ENCODE measurements at regions not wholly inside any gene's neighbourhood (a gene's known extent, or its start where the extent isn't known, plus 50 kb on each side); places are given as distances from the start of the nearest gene placed in this dataset.

- TF ChIP-seq, protein P1, sequence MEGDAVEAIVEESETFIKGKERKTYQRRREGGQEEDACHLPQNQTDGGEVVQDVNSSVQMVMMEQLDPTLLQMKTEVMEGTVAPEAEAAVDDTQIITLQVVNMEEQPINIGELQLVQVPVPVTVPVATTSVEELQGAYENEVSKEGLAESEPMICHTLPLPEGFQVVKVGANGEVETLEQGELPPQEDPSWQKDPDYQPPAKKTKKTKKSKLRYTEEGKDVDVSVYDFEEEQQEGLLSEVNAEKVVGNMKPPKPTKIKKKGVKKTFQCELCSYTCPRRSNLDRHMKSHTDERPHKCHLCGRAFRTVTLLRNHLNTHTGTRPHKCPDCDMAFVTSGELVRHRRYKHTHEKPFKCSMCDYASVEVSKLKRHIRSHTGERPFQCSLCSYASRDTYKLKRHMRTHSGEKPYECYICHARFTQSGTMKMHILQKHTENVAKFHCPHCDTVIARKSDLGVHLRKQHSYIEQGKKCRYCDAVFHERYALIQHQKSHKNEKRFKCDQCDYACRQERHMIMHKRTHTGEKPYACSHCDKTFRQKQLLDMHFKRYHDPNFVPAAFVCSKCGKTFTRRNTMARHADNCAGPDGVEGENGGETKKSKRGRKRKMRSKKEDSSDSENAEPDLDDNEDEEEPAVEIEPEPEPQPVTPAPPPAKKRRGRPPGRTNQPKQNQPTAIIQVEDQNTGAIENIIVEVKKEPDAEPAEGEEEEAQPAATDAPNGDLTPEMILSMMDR (conservative IDR thresholded peaks at IDR 0.05; ENCODE audit: low read depth, low read length), result no peak
- TF ChIP-seq, protein P2, sequence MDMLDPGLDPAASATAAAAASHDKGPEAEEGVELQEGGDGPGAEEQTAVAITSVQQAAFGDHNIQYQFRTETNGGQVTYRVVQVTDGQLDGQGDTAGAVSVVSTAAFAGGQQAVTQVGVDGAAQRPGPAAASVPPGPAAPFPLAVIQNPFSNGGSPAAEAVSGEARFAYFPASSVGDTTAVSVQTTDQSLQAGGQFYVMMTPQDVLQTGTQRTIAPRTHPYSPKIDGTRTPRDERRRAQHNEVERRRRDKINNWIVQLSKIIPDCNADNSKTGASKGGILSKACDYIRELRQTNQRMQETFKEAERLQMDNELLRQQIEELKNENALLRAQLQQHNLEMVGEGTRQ (IDR thresholded peaks at IDR 0.05; ENCODE audit: low read depth, low read length), result no peak
- TF ChIP-seq MAFK (IDR thresholded peaks at IDR 0.05; ENCODE audit: low read depth, low read length) (peak; percentile 51; the same call in 1 of the 2 replicates), RFX5 (IDR thresholded peaks at IDR 0.05; ENCODE audit: low read depth, low read length) (no peak), BHLHE40 (IDR thresholded peaks at IDR 0.05; ENCODE audit: low read depth, low read length) (peak; percentile 6; the same call in 1 of the 2 replicates), POLR2A (IDR thresholded peaks at IDR 0.05; ENCODE audit: low read depth, low read length) (no peak)
Observed at GRCh38 chr6:27791182-27791943, 120.8 kb downstream of the OR2B2 start.

All from IMR-90 (cell line).